ENCODE measurements at regions not wholly inside any gene's neighbourhood (a gene's known extent, or its start where the extent isn't known, plus 50 kb on each side); places are given as distances from the start of the nearest gene placed in this dataset.

DNA sequence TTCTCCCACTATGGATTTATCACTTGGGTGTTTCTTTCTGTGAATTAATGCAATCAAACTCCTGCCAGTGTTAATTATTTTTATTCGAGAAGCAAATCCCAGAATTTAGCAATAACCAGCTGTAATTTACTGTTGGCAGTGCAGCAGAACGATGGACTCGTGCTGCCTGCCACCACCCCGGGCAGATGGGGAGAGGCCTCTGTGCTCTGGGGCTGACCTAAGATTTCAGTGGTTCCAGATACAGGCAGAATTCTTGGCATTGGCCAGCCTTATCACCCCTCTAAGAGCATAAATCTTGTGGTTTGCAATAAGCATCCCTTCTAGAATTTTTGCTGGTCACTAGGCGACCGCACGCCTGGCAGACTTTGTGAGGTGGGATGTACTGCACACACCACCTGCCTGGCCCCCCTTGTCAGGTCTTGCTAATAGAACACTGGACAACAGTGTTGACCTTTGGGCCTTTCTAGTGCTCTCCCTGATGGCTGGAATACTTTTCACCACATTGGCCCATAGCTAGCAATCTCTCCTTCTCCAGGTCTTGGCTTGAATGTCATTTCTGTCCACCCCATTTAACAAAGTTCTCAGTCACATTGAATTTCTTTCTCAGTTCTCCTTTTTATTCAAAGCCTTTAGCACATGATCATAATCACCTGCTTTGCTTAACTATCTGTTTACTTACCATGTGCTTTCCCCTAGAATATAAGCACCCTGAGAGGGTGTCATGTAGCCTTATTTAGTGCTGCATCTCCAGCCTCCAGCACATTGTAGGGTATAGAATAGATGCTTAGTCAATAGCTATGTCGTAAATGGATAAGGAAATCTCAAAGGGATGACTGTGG, 122.1 kb upstream of the DYNLRB2 start:
- no peak for DNase-seq

DNA sequence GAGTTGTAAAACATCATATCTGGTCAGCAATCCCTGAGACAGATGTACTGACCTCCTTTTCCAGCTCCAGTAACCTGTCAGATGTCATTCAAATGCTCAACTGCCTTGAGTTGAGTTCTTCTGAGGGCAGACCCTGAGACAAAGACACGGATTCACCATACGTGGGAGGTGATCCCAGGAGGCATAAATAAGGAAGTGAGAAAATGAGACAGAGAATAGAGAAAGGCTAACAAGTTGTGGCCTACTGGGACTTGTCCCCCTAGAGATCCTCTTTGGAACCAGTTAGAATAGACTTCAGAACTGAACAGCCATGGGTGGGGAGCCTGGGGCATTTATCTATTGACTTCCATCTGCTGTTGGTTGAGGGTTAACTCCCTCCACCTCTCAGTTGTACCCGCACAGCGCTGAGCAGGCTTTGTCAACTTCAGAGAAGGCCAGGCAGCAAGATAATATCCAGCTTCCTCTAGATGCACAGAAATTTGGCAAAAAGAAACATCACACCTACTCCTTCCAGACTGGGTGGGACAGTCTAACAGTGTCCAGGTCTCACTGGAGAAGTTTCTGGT, 123.0 kb upstream of the DYNLRB2 start:
- DNase-seq, result no peak

DNA sequence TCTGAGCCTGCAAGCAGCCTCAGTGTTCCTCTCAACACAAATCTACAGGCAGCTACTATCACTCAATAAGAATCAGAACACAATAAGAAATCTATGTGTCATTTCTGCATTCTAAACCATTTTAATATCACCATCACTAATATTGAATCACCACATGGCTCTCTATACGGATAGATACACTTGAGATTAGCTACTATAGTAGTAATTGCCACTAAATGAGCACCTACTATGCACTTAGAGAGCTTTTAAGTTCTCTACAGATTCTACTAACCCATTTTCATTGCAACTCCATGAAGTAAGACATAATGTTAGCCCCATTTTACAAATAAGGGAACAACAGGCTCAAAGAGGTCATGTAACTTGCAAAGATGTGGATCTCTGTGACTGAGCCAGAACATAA, 132.8 kb upstream of the DYNLRB2 start:
- DNase-seq, result no peak

DNA sequence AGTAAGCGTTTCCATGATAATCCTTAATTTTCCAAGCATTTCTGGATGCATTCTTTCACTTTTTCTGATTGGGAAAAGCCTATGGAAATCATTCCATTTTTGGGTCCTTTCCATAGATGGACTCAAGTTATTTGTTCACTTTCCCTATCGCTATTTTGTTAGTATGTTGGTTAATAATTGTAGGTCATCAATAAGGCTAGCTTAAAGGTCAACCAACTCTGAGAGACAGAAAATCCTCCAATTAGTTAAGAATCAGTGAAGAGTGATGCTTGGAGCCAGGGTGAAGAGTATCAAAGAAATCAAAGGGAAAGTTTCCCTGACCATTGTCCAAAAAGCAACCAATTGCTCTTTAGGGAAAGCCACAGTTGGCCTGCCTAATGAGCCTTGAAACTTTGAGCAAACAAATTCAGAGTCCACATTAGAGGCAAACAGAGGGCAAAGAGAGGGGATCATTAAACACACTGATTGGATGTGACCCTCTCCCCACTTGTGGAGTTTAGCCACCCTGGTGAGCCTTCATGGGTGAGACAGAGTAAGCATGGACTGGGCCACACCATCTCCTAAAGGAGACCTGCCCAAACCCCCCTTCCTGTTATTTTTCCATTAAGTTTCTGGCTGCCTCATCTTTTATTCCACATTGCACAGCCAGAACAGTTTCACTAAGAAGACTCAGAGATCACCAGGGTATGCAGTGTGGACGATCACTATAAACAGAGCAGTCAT, 133.4 kb upstream of the DYNLRB2 start:
- DNase-seq, result no peak

DNA sequence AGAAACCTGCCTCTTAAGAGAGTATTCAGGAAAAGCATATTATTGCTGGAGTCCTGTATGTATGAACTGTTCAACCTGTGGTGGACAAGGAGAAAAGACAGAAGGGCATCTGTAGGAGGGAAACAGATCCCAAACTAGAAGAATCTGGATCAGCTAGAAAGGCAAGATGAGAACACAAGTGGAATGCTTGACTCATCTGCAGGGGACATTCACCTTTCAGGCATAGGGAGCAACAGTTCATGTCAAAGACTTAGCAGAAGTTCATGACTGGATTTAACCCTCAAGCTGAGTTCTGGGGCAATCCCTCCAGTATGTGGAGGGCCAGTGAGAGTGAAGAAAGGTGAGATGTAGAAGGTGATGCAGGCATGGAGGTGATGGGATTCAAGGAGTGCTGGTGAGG, 135.9 kb upstream of the DYNLRB2 start:
- DNase-seq, result no peak

DNA sequence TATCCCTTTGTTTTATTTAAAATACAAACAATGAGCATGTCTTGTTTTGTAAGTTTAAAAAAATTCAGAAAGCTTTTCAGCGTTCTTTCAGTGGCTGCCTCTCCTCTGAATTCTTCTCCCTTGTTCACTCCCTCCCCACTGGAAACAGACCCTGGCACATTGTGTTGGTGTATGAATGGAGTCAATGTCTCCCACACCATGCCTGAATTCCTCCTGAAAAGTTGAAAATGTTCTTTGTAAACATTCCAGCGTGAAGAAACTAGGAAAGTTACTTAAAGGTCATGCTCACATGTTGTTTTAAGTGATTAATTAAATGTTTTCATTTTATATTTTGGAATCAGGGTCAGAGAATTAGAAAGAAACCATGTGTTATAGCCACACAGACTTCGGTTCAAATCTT, 136.9 kb upstream of the DYNLRB2 start:
- DNase-seq, result no peak

DNA sequence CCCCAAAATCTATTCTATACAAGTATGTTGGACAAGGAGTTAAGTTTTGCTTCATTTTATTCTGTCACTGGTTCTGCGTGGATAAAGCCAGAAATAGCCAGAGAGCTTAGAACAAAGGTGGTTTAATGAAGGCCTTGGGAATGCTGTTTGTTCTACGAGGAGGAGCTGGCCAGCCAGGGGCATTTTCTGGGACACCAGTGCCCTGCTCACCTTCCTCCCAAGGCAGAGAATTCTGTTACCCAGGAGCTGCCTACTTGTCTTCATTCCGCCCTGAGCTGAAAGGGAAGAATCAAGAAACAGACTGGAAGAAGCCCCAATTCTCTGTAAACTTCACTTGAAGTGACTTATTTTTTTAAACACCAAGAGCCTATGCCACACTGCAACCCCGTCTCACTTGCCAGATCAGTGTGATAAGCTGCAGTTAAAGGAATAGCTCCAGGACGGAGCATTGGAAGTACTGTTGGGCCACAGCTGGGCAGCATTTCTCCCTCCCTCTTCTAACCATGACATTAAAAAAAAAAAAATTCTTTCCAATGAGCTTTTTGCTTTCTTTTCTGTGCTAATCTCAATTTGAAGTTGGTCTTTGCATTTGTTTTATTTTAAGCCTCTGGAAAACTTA, 149.8 kb upstream of the DYNLRB2 start:
- DNase-seq, result no peak

DNA sequence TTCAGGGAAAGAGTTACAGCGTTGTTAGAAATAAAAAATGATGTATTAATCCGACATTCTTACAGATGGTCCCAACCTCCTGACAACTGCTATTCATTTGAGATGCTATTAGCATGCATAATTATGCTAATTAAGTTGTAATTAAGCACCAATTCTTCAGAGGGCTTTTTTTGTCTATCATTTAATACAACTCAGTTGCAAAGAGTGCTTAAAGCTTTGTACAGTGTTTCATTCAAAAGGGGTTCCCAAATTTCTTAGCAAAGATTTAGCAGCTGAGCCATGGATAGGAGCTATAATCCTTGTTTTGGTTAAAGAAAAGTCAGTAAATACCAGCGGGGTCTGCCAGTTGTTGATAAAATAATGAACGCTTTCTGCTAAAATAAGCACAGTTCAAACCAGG, 150.7 kb upstream of the DYNLRB2 start:
- no peak for DNase-seq

DNA sequence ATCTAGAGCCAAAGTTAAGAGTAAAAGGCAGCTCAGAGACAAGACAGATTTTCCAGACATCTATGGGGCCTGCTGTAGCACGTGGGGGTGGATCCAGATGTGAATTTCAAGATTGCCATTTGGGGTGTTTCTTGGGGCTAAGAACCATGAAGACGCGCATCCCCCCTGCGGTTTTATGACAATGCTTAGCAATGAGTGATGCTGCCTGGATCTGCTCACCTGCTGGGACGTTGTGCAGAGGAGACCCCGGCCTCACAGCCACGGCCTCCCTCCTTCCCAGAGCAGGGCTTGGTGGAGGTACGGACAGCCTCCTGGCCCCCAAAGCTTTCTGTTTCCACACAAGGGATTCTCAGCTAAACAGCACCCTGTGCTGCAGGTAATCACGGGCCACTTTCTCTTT, 151.5 kb upstream of the DYNLRB2 start:
- DNase-seq, result no peak

DNA sequence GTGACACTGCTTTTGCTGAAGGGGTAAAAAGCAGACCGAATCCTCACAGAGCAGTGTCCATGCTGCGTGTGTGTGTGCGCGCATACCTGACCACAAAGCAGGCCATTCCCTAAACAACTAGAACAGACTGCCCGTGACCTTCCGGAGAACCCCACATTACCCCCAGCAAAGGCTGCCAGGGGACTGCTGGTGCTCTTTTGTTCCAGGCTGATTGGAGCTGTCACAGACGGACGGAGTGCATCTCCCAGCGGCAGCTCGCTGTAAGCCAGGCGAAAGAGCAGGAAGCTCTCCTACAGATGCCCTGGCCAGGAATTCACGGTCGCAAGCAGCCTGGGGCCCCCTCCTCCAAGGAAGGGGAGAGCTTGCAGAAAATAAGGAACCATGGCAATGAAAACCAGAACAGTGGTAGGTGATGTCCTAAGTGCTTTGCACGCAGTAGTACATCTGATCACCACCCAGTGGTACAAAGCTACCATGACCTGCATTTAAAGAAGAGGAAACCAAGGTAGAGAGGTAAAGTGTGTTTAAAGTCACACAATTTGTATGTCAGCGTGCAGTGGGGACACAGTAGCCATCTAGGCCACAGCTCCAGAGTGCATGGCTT, 153.4 kb upstream of the DYNLRB2 start:
- DNase-seq, result no peak

DNA sequence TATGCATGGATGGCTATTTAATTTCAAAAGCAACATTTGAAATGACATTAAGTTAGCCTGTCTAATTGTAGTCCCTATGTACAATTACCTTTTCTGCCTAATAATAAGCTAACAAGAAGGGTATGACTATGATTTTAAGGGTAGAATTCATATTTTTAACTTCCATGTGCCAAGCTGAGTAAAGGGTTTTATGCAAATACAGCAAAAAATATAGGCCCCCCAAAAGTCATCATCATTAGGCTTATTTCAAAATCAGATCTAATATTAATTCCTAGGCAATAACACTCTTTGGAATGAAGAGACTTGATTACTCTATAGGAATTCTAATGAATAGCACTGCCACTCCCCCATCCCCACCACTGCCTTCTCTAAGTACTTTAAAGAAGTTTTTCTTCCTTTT, 155.9 kb upstream of the DYNLRB2 start:
- no peak for DNase-seq

DNA sequence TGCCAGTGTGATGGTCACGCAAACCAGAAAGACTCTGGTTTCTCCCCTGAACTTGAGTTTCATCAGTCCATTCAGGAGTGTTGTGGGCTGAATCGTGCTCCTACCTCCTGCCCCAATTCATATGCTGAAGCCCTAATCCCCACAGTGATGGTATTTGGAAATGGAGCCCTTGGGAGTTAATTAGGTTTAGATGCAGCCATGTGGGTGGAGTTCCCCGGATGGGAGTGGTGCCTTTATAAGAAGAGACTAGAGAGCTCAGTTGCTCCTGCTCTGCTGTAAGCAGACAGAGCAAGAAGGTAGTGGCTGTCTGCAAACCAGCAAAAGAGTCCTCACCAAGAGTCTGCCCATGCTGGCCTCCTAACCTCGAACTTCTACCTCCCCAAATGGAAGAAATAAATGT, 160.3 kb upstream of the DYNLRB2 start:
- DNase-seq, result no peak

DNA sequence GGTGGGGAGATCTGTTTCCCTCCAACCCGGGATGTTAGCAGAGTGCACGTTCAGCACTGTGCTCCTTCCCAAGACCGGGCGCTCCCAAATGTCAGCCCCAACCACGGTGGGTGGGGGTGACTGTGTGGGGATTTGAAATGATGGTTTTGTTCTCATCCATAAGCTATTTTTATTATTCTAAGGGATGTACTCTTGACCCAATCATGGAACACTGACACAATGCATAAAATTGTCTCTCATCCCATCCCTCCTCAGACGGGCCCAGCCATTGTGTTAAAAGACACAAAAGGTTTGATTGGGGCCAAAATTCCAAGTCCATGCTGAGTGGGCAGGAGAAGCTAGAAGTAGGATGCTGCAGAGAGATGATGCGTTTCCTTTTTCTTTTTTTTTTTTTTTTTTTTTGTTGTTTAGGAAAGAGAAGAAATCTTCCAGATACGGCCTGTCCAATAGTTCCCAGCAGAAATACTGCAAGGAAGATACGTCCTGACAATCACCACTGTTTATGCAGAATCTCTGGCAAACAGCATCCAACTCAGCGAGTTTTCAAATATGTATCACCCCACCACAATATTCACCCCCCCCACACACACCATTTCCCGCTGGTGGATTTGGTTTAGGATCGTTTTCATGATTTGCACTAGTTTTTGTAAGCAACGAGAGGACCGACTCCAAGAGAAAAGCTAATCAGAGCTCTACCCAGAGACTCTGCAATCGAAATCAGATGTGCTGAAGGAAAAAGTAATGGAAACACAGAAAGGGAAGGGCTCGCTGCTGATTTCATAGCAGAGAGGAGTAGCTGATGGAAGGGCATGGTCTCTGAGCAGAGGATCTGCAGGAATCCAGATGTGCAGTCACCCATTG, 163.5 kb upstream of the DYNLRB2 start:
- no peak for DNase-seq

DNA sequence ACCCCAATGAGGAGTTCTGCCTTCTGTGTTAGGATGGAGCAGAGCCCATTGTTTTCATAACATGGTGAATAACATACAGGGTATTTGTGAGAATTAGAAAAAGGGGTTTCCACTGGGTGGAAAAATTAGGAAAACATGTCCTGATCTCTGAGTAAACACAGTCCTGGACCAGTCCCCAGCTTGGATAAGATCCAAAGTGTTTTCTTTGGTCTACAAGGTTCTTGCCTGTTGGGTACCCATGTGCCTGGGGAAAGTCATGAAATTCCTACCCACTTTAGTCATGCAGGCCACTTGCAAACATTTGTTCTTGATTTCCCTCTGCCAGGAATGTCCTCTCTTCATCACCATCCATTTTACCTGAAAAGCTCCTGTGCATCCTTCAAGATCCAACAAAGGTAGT, 164.8 kb upstream of the DYNLRB2 start:
- no peak for DNase-seq

DNA sequence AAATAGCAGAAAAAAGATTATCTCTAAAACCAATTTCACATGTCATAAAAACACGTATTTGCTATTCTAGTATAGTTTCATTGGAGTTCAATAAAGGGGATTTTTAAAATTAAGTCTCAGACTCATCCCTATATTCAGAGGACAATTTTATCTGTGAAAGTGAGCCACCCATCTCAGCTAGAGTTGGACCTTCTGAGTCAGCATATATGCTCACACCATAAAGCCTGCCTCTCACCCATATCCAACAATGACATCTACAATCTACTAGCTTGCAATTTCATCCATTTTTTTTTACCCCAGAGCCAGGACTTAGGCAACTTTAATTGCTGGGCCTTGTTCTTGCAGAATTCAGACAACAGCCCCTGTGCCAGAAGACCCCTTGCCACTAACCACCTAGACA, 165.3 kb upstream of the DYNLRB2 start:
- no peak for DNase-seq

DNA sequence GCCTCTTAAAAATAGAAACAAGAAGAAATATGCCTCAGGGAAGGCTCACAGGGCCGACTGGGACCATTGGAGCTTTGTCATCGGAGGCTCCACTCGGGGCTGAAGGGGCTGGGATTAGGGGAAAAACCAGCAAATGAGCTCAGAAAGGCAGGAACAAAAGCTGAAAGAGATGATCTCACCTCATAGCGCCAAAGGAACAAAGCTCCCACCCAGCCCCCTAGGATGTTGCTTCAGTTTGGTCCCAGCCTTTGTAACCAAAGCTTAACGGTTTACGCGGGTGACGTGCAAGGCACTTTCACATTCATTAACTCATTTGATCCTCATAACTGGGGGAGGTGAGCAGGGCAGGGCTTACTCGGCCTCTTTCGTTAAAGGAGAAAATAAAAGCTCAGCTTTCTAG, 168.5 kb upstream of the DYNLRB2 start:
- no peak for DNase-seq

DNA sequence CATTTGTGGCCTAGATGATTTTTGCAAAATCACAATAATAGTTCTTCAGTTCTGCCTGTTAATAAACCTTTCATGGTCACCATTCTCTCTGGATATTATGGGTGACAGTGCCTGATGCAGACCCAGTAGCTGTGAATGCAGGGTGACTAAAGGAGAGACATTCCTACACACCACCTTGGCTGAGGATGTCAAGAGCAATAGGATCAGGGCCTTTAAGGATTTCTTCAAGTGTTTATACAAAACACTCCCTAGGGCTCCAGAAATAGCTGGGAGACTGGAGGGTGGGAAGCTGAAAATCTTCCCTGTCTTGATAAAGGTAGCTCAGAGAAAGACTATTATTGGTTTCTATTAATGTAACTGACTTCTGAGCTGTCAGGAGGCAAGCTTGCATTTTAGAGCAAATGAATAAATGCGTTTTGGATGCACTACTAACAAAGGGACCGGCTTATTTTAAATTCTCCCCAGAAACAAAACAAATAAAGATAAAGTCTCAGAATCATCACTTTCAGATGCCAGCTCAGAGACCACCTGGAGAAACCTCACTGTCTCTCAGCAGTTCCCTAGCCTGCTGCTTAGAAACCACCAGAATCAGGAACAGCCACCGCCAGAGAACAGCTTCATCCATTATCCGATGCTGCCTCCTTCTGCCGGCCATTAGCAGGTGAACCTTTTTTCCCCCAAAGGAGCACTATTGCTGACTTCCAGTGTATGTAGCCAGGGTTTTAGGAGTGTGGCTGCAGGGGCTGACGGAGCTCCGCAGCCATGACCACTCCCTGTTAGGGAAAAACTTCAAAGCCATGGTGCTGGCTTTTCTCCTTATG, 171.4 kb upstream of the DYNLRB2 start:
- no peak for DNase-seq

DNA sequence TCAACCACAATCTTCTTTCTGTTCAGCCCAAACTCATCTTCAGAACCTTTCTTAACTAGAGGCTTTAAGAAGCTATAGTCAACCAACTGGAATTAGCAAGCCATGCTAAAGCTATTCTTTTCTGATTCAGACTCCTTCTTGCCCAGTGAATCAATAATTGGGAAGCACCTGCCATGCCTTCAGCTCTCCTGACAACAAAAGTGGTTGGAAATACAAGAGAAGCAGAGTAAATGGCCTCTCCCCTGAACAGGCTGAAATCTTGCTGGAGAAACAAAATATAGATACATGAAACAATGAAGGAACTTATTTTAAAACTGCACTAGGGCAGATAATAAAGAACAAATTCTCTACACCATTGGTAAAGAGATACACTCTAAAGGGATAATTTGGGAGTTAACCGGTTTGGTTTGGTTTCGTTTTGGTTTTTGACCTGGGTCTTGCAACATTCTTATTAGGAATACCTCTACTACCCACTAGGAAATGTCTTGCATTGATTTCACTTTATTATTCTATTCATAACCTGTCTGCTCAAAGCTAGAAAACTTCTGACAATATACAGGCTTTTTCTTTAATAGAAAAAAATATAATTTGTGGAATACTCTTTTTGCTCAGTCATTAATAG, 173.6 kb upstream of the DYNLRB2 start:
- no peak for DNase-seq

DNA sequence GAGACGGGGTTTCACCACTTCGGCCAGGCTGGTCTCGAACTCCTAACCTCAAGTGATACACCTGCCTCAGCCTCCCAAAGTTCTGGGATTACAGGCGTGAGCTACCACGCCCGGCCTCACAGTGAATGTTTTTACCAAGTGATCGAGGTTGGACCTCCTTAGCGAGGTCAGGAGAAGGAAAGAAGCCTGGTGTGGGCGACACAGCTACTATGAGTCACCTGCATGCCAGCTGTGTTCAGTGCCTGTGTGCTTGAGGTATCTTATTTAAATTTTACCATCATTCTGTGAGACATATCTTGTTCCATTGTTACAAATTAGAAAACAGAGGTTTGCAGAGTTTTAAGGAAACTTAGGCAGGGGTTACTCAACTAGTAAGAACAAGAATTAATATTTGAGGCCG, 174.8 kb upstream of the DYNLRB2 start:
- DNase-seq, result no peak

DNA sequence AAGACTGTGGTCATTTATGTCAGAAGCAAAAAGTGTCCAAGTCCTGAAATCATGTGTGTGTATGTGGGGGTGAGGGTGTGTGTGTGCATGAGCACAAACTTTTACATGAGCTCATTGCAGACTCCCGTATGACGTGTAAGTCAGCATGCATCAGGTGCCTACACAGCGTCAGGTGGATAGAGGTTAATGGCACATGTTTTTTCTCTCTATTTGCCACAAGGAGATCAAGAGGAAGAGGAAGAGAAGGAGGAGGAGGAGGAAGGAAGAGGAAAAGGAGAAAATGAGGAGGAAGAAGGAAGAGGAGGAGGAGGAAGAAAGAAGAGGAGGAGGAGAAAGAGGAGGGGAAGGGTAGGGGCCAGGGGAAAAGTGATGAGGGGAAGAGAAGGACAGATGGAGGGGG, 178.0 kb upstream of the DYNLRB2 start:
- DNase-seq, result no peak

DNA sequence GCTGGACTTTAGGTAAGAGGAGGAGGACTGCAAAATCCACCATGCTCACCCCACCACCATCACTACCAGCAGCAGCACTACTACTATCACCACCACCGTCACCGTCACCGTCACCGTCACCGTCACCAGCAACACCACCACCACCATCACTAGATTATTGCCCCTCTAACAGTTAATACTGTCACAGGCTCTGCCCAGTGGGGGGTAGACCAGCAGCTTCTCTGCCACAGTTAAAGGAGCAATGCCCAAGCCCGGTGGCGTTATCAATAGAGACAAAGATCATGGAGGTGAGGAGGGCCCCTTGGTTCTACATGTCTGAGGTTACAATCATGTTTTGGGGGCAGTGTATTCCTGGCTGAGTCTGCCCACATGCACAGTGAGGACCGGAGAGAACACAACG, 184.4 kb upstream of the DYNLRB2 start:
- DNase-seq, result no peak

All from CD4-positive, alpha-beta T cell treated with Interleukin-15 for 1 hour (primary cell).